Activated T-helper 2 cell treated with anti-CD3 and anti-CD28 coated beads, Interferon-gamma antibody, Interleukin-2, Interleukin-4, amounts not matched to agents 10 μg/mL and 5 μg/mL and 100 μg/mL, durations not matched to agents 14 hours and 24 hours and 36 hours (primary cell): ENCODE measurements at regions not wholly inside any gene's neighbourhood (a gene's known extent, or its start where the extent isn't known, plus 50 kb on each side); places are given as distances from the start of the nearest gene placed in this dataset.

Experiments
- DNase-seq: peaks from one replicate; pipeline ENCODE4 v3.0.0; 2021; ENCODE audit warnings: low spot score
- H3K27ac Mint-ChIP-seq: one replicate; pipeline ENCODE4 v1.8.0; 2021; ENCODE audit warnings: mixed read lengths
- H3K27me3 Mint-ChIP-seq: one replicate; pipeline ENCODE4 v1.8.0; 2021; ENCODE audit warnings: low read depth, mixed read lengths
- H3K36me3 Mint-ChIP-seq: one replicate; pipeline ENCODE4 v1.8.0; 2021; ENCODE audit warnings: low read depth, mixed read lengths
- H3K4me1 Mint-ChIP-seq: one replicate; pipeline ENCODE4 v1.8.0; 2021; ENCODE audit warnings: low read depth, mixed read lengths
- H3K4me3 Mint-ChIP-seq: one replicate; pipeline ENCODE4 v1.8.0; 2021; ENCODE audit warnings: low read depth, mild to moderate bottlenecking, moderate library complexity, mixed read lengths
- H3K9me3 Mint-ChIP-seq: one replicate; pipeline ENCODE4 v1.8.0; 2021; ENCODE audit warnings: mixed read lengths
- intact Hi-C: fragments of 100-400 bp; cut with micrococcal nuclease; formaldehyde crosslinking; loops from one replicate; pipeline ENCODE4 v1.15.1; 2023

- Mint-ChIP-seq H3K4me3 (no peak overlapping the region), H3K36me3 (no peaks in the 10 kb centered on the region), H3K27me3 (peaks cover 2% of the 10 kb centered on the region), H3K9me3 (no peaks in the 10 kb centered on the region), H3K4me1 (no peaks in the 10 kb centered on the region), H3K27ac (no peak overlapping the region)
- intact Hi-C loops: no loop called here
- no peak for DNase-seq
Measured at GRCh38 chr5:124575725-124576124, 170.7 kb downstream of the ZNF608 start.

GRCh38 chr5:124574521-124575436 lies 171.7 kb downstream of the ZNF608 start:
- H3K4me1 Mint-ChIP-seq: no peaks in the 10 kb centered on the region
- peaks cover 2% of the 10 kb centered on the region for H3K27me3 Mint-ChIP-seq
- no peak overlapping the region for H3K4me3 Mint-ChIP-seq
- H3K36me3 Mint-ChIP-seq: no peaks in the 10 kb centered on the region
- H3K9me3 Mint-ChIP-seq: no peaks in the 10 kb centered on the region
- intact Hi-C loops: no loop called here
- no peak overlapping the region for H3K27ac Mint-ChIP-seq
- DNase-seq: no peak

- intact Hi-C loops: no loop called here
- no peaks in the 10 kb centered on the region for H3K4me1 Mint-ChIP-seq
- H3K27me3 Mint-ChIP-seq: peaks cover 2% of the 10 kb centered on the region
- no peak overlapping the region for H3K4me3 Mint-ChIP-seq
- no peak overlapping the region for H3K27ac Mint-ChIP-seq
- no peaks in the 10 kb centered on the region for H3K9me3 Mint-ChIP-seq
- no peaks in the 10 kb centered on the region for H3K36me3 Mint-ChIP-seq
- DNase-seq: no peak
Measured at GRCh38 chr5:124572971-124573370, 173.5 kb downstream of the ZNF608 start.

GRCh38 chr5:124570285-124571035 lies 176.0 kb downstream of the ZNF608 start:
- intact Hi-C loops: no loop called here
- H3K27me3 Mint-ChIP-seq: no peaks in the 10 kb centered on the region

DNA sequence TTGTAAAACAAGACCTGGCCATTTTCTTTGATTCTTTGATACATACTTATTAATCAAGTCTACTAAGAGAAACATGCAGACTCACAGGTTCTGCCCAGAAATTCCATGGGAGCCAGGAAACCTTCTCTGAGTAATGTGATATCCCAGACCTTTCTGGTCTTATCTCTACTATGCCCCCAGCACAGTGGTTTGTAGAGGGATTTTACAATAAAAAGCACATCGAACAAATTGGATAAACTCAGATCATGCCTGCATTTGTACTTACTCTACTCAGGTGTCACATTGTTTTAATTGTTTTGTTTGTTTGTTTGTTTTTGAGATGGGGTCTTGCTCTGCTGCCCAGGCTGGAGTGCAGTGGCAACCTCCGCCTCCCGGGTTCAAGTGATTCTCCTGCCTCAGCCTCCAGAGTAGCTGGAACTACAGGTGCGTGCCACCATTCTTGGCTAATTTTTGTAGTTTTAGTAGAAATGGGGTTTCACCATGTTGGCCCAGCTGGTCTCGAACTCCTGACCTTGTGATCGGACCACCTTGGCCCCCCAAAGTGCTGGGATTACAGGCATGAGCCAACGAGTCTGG lies 179.5 kb downstream of the ZNF608 start:
- no peak overlapping the region for H3K4me3 Mint-ChIP-seq
- no peak overlapping the region for H3K27ac Mint-ChIP-seq
- no peaks in the 10 kb centered on the region for H3K9me3 Mint-ChIP-seq
- DNase-seq: no peak
- H3K27me3 Mint-ChIP-seq: no peaks in the 10 kb centered on the region
- no peaks in the 10 kb centered on the region for H3K4me1 Mint-ChIP-seq
- H3K36me3 Mint-ChIP-seq: no peaks in the 10 kb centered on the region
- intact Hi-C loops: no loop called here

More at GRCh38 chr5:124570285-124571035, 176.0 kb downstream of the ZNF608 start:
- no peak for DNase-seq
- no peak overlapping the region for H3K4me3 Mint-ChIP-seq
- no peaks in the 10 kb centered on the region for H3K9me3 Mint-ChIP-seq
- H3K27ac Mint-ChIP-seq: no peak overlapping the region
- no peaks in the 10 kb centered on the region for H3K4me1 Mint-ChIP-seq
- no peaks in the 10 kb centered on the region for H3K36me3 Mint-ChIP-seq

- Mint-ChIP-seq H3K36me3 (no peaks in the 10 kb centered on the region), H3K4me1 (no peaks in the 10 kb centered on the region), H3K9me3 (no peaks in the 10 kb centered on the region), H3K4me3 (no peak overlapping the region), H3K27ac (no peak overlapping the region), H3K27me3 (no peaks in the 10 kb centered on the region)
- intact Hi-C loops: no loop called here
- no peak for DNase-seq
Measured at GRCh38 chr5:124561451-124561850, 185.0 kb downstream of the ZNF608 start.

GRCh38 chr5:124560370-124560769 lies 186.1 kb downstream of the ZNF608 start:
- H3K9me3 Mint-ChIP-seq: no peaks in the 10 kb centered on the region
- no peaks in the 10 kb centered on the region for H3K36me3 Mint-ChIP-seq
- no peak overlapping the region for H3K4me3 Mint-ChIP-seq
- H3K4me1 Mint-ChIP-seq: no peaks in the 10 kb centered on the region
- DNase-seq: no peak
- H3K27me3 Mint-ChIP-seq: no peaks in the 10 kb centered on the region
- no peak overlapping the region for H3K27ac Mint-ChIP-seq
- intact Hi-C loops: no loop called here

GRCh38 chr5:124557761-124558160 lies 188.7 kb downstream of the ZNF608 start:
- no peaks in the 10 kb centered on the region for H3K9me3 Mint-ChIP-seq
- DNase-seq: no peak
- no peaks in the 10 kb centered on the region for H3K27me3 Mint-ChIP-seq
- intact Hi-C loops: no loop called here
- H3K4me3 Mint-ChIP-seq: no peak overlapping the region
- H3K4me1 Mint-ChIP-seq: no peaks in the 10 kb centered on the region
- H3K36me3 Mint-ChIP-seq: no peaks in the 10 kb centered on the region
- no peak overlapping the region for H3K27ac Mint-ChIP-seq

GRCh38 chr5:124554746-124555578 lies 191.5 kb downstream of the ZNF608 start:
- no peaks in the 10 kb centered on the region for H3K27me3 Mint-ChIP-seq
- intact Hi-C loops: no loop called here
- no peaks in the 10 kb centered on the region for H3K4me1 Mint-ChIP-seq
- no peak overlapping the region for H3K27ac Mint-ChIP-seq
- no peak for DNase-seq
- no peaks in the 10 kb centered on the region for H3K36me3 Mint-ChIP-seq
- no peak overlapping the region for H3K4me3 Mint-ChIP-seq
- H3K9me3 Mint-ChIP-seq: no peaks in the 10 kb centered on the region

GRCh38 chr5:124553911-124554310 lies 192.5 kb downstream of the ZNF608 start:
- Mint-ChIP-seq H3K27me3 (no peaks in the 10 kb centered on the region), H3K4me1 (no peaks in the 10 kb centered on the region), H3K9me3 (no peaks in the 10 kb centered on the region), H3K4me3 (no peak overlapping the region), H3K36me3 (no peaks in the 10 kb centered on the region), H3K27ac (no peak overlapping the region)
- intact Hi-C loops: no loop called here
- DNase-seq: no peak

DNA sequence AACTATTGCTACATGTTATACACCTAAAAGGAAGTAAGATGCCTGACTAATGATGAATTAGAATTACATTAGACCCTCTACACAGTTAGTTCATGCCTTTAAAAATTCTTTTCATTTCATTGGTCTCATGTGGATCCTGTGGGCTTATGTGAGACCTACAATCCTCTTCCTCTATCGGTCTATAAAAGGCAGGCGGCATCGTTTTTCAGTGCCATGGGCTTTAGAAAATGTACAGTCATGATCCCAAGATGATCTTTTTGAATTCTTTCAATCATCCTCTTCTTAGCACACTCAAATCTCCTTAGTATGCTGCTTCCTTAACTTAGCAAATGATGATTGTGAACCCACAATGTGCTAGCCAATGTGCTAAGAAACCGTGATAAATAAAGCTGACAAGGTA lies 193.9 kb downstream of the ZNF608 start:
- no peaks in the 10 kb centered on the region for H3K36me3 Mint-ChIP-seq
- no peaks in the 10 kb centered on the region for H3K27me3 Mint-ChIP-seq
- no peaks in the 10 kb centered on the region for H3K4me1 Mint-ChIP-seq
- no peak for DNase-seq
- intact Hi-C loops: no loop called here
- H3K4me3 Mint-ChIP-seq: no peak overlapping the region
- no peak overlapping the region for H3K27ac Mint-ChIP-seq
- H3K9me3 Mint-ChIP-seq: no peaks in the 10 kb centered on the region

DNA sequence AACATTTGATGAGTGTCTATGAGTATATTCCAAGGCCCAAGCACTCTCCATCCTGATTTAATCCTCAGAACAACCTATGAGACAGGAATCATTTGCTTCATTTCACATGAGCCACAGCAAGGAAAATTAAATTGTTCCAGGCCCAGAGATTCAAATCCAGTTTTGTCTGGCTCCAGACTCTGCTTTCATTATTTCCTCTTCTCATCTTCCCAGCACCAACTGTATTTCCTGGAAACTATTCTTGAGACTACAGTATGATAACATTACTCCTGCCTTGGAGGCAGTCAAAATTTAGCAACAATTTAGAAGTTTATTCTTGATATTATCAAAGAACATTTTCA lies 194.5 kb downstream of the ZNF608 start:
- Mint-ChIP-seq H3K27me3 (no peaks in the 10 kb centered on the region), H3K4me1 (no peaks in the 10 kb centered on the region), H3K36me3 (no peaks in the 10 kb centered on the region), H3K27ac (no peak overlapping the region), H3K9me3 (no peaks in the 10 kb centered on the region), H3K4me3 (no peak overlapping the region)
- no peak for DNase-seq
- intact Hi-C loops: no loop called here
